HG03108 (cell line): ENCODE measurements at regions not wholly inside any gene's neighbourhood (a gene's known extent, or its start where the extent isn't known, plus 50 kb on each side); places are given as distances from the start of the nearest gene placed in this dataset.

Source experiments
- ATAC-seq: cut with Tn5 transposase; IDR thresholded peaks from one replicate; pipeline ENCODE4 v1.9.1; 2021; ENCODE audit warnings: moderate library complexity; ENCODE audit not compliant: unreplicated experiment

- ATAC-seq, result no peak
Measured at GRCh38 chr1:55574691-55575225, 359.6 kb upstream of the USP24 start.

- ATAC-seq, result no peak
Measured at GRCh38 chr1:55572878-55573734, 357.9 kb upstream of the USP24 start.

- no peak for ATAC-seq
Measured at GRCh38 chr1:55571767-55572166, 356.6 kb upstream of the USP24 start.

GRCh38 chr1:55569417-55569816, 354.3 kb upstream of the USP24 start:
- no peak for ATAC-seq

- ATAC-seq, result no peak
Measured at GRCh38 chr1:55568732-55569131, 353.6 kb upstream of the USP24 start.

- no peak for ATAC-seq
Measured at GRCh38 chr1:55560266-55560665, 345.1 kb upstream of the USP24 start.

- no peak for ATAC-seq
Measured at GRCh38 chr1:55559842-55560241, 344.7 kb upstream of the USP24 start.

- ATAC-seq, result no peak
Measured at GRCh38 chr1:55559161-55559611, 344.0 kb upstream of the USP24 start.

GRCh38 chr1:55558515-55558914, 343.4 kb upstream of the USP24 start:
- ATAC-seq, result no peak

GRCh38 chr1:55555956-55556725, 341.0 kb upstream of the USP24 start:
- no peak for ATAC-seq

GRCh38 chr1:55554611-55555010, 339.4 kb upstream of the USP24 start:
- no peak for ATAC-seq

- no peak for ATAC-seq
Measured at GRCh38 chr1:55552636-55553035, 337.5 kb upstream of the USP24 start.

GRCh38 chr1:55547405-55547804, 332.2 kb upstream of the USP24 start:
- no peak for ATAC-seq

- no peak for ATAC-seq
Measured at GRCh38 chr1:55546553-55546952, 331.4 kb upstream of the USP24 start.

- no peak for ATAC-seq
Measured at GRCh38 chr1:55544826-55545225, 329.7 kb upstream of the USP24 start.

GRCh38 chr1:55542901-55543504, 327.8 kb upstream of the USP24 start:
- no peak for ATAC-seq

- ATAC-seq, result no peak
Measured at GRCh38 chr1:55541296-55541695, 326.1 kb upstream of the USP24 start.

- no peak for ATAC-seq
Measured at GRCh38 chr1:55539652-55540512, 324.7 kb upstream of the USP24 start.

GRCh38 chr1:55538428-55538827, 323.3 kb upstream of the USP24 start:
- ATAC-seq, result no peak

GRCh38 chr1:55536545-55536865, 321.3 kb upstream of the USP24 start:
- no peak for ATAC-seq
